H1 (cell line): ENCODE measurements at regions not wholly inside any gene's neighbourhood (a gene's known extent, or its start where the extent isn't known, plus 50 kb on each side); places are given as distances from the start of the nearest gene placed in this dataset.
A peak's percentile ranks its signal among the peaks of the same experiment; 100 is the strongest.

Experiments used
- CTCF ChIA-PET: fragments of 300-600 bp; sonication (Branson Sonifier 250); formaldehyde crosslinking; loops from one replicate; lab custom pipeline; 2021; ENCODE audit not compliant: partially characterized antibody; lab: Charles Lee
- POLR2A ChIA-PET: fragments of 300-600 bp; sonication (Branson Sonifier 250); formaldehyde crosslinking; loops from one replicate; lab custom pipeline; 2021; ENCODE audit warnings: inconsistent platforms; ENCODE audit not compliant: partially characterized antibody; lab: Charles Lee
- DNase-seq, 2 experiments: peaks; one replicate each; pipeline versions ENCODE4 v3.0.0 to v3.0.0-alpha.2; 2010 to 2022; ENCODE audit warnings: low spot score in 2 of 2, low read depth in 1 of 2, mixed read lengths in 1 of 2
- FAIRE-seq: peaks from 2 replicates; lab custom pipeline; 2011; peaks lifted over from hg19 to GRCh38; lab: Jason Lieb, UNC
- H2AFZ ChIP-seq: 2 replicates; pipeline ENCODE4 v1.8.1; 2012; ENCODE audit warnings: low read length, inconsistent platforms
- H2AK5ac ChIP-seq: 2 replicates; pipeline ENCODE4 v1.6.1; 2013; ENCODE audit warnings: low read depth, low read length
- H2BK120ac ChIP-seq: replicated peaks from 2 replicates; pipeline ENCODE3; 2013; ENCODE audit warnings: low read depth, low read length, inconsistent platforms
- H2BK12ac ChIP-seq: 2 replicates; pipeline ENCODE4 v1.6.1; 2013; ENCODE audit warnings: low read depth, low read length
- H2BK15ac ChIP-seq: 2 replicates; pipeline ENCODE4 v1.6.1; 2013; ENCODE audit warnings: low read length
- H2BK20ac ChIP-seq: 2 replicates; pipeline ENCODE4 v1.6.1; 2013; ENCODE audit warnings: low read length
- H2BK5ac ChIP-seq: 2 replicates; pipeline ENCODE4 v1.6.1; 2013; ENCODE audit warnings: low read depth, low read length
- H3K14ac ChIP-seq: 2 replicates; pipeline ENCODE4 v1.6.1; 2013; ENCODE audit warnings: inconsistent platforms; ENCODE audit not compliant: insufficient read length
- H3K18ac ChIP-seq: 2 replicates; pipeline ENCODE4 v1.6.1; 2013; ENCODE audit warnings: low read length; ENCODE audit errors: extremely low read depth
- H3K23ac ChIP-seq: 2 replicates; pipeline ENCODE4 v1.6.1; 2013; ENCODE audit warnings: inconsistent platforms; ENCODE audit not compliant: insufficient read length
- H3K23me2 ChIP-seq: 2 replicates; pipeline ENCODE4 v1.6.1; 2013; ENCODE audit warnings: low read depth, low read length
- H3K27ac ChIP-seq: 2 replicates; pipeline ENCODE4 v1.6.1; 2011; ENCODE audit warnings: low read depth, low read length, inconsistent platforms
- H3K27me3 ChIP-seq, 4 experiments: replicated peaks in 1 of 4; 1 replicate in 1 of 4; 2 replicates in 3 of 4; pipeline versions ENCODE4 v1.6.1 to v1.8.1; 2011 to 2013; ENCODE audit warnings: low read length in 3 of 4, mild to moderate bottlenecking in 3 of 4, inconsistent platforms in 2 of 4, mixed read lengths in 2 of 4, moderate library complexity in 1 of 4; ENCODE audit not compliant: control insufficient read depth in 3 of 4, insufficient read depth in 3 of 4; ENCODE audit errors: extremely low read depth in 1 of 4
- H3K36me3 ChIP-seq, 4 experiments: 2 replicates each; pipeline versions ENCODE4 v1.6.1 to v1.8.1; 2011 to 2013; ENCODE audit warnings: mild to moderate bottlenecking in 4 of 4, low read length in 3 of 4, moderate library complexity in 2 of 4, control low read depth in 1 of 4, inconsistent platforms in 1 of 4; ENCODE audit not compliant: insufficient read depth in 4 of 4, control insufficient read depth in 2 of 4
- H3K4ac ChIP-seq: replicated peaks from 2 replicates; pipeline ENCODE3; 2013; ENCODE audit warnings: low read length, low read depth, mixed read lengths, inconsistent platforms; ENCODE audit not compliant: insufficient read length
- H3K4me1 ChIP-seq, 4 experiments: replicated peaks in 1 of 4; 1 replicate in 1 of 4; 2 replicates in 3 of 4; pipeline versions ENCODE4 v1.6.1 to v1.8.1; 2011 to 2013; ENCODE audit warnings: low read length in 3 of 4, inconsistent platforms in 2 of 4, mixed read lengths in 1 of 4; ENCODE audit not compliant: insufficient read depth in 4 of 4, control insufficient read depth in 3 of 4
- H3K4me2 ChIP-seq, 2 experiments: 2 replicates each; pipeline versions ENCODE4 v1.6.1 to v1.8.1; 2011 to 2013; ENCODE audit warnings: low read depth in 2 of 2, low read length in 2 of 2, control low read depth in 1 of 2, inconsistent platforms in 1 of 2, mild to moderate bottlenecking in 1 of 2; ENCODE audit not compliant: insufficient read depth in 1 of 2
- H3K4me3 ChIP-seq, 4 experiments: fragments of 200-600, 300-600 bp in 1 of 4; sonication (generic), shearing (Covaris generic), sonication (Bioruptor Twin) in 1 of 4; 2 replicates each; pipeline versions ENCODE4 v1.5.1 to v1.8.1; 2011 to 2016; ENCODE audit warnings: low read length in 4 of 4, low read depth in 3 of 4, control low read depth in 2 of 4, inconsistent platforms in 2 of 4, mild to moderate bottlenecking in 2 of 4, mixed read lengths in 1 of 4, moderate library complexity in 1 of 4; ENCODE audit not compliant: insufficient read depth in 2 of 4; ENCODE audit errors: extremely low read depth in 1 of 4
- H3K56ac ChIP-seq: replicated peaks from 2 replicates; pipeline ENCODE3; 2013; ENCODE audit warnings: low read depth, mild to moderate bottlenecking, mixed read lengths, low read length, inconsistent platforms; ENCODE audit not compliant: insufficient read length
- H3K79me1 ChIP-seq: 2 replicates; pipeline ENCODE4 v1.6.1; 2013; ENCODE audit warnings: low read depth, low read length, control low read depth
- H3K79me2 ChIP-seq, 2 experiments: 2 replicates each; pipeline versions ENCODE4 v1.6.1 to v1.8.1; 2012 to 2013; ENCODE audit warnings: low read length in 2 of 2, mild to moderate bottlenecking in 2 of 2, inconsistent platforms in 1 of 2; ENCODE audit not compliant: insufficient read depth in 2 of 2, control insufficient read depth in 1 of 2
- H3K9ac ChIP-seq, 4 experiments: replicated peaks in 1 of 4; 1 replicate in 1 of 4; 2 replicates in 3 of 4; pipeline versions ENCODE4 v1.6.1 to v1.8.1; 2011 to 2013; ENCODE audit warnings: low read depth in 3 of 4, low read length in 3 of 4, control low read depth in 2 of 4, mild to moderate bottlenecking in 2 of 4, moderate library complexity in 2 of 4, inconsistent platforms in 1 of 4; ENCODE audit errors: extremely low read depth in 1 of 4
- H3K9me3 ChIP-seq, 2 experiments: 2 replicates each; pipeline versions ENCODE4 v1.6.1 to v1.8.1; 2012 to 2013; ENCODE audit warnings: mild to moderate bottlenecking in 2 of 2, moderate library complexity in 2 of 2, control low read depth in 1 of 2, inconsistent platforms in 1 of 2, low read depth in 1 of 2, low read length in 1 of 2, mixed read lengths in 1 of 2; ENCODE audit not compliant: insufficient read depth in 2 of 2
- H4K20me1 ChIP-seq, 2 experiments: replicated peaks in 1 of 2; 2 replicates each; pipeline versions ENCODE3 to v1.8.1; 2011 to 2013; ENCODE audit warnings: inconsistent platforms in 2 of 2, low read length in 2 of 2, mild to moderate bottlenecking in 1 of 2; ENCODE audit not compliant: insufficient read depth in 2 of 2, control insufficient read depth in 1 of 2
- H4K5ac ChIP-seq: 2 replicates; pipeline ENCODE4 v1.6.1; 2013; ENCODE audit warnings: low read length, low read depth, mixed read lengths, inconsistent platforms; ENCODE audit not compliant: insufficient read length
- H4K8ac ChIP-seq: 2 replicates; pipeline ENCODE4 v1.8.0; 2013; ENCODE audit warnings: mild to moderate bottlenecking, moderate library complexity, low read length, inconsistent platforms; ENCODE audit not compliant: insufficient read depth; ENCODE audit errors: extremely low read depth
- H4K91ac ChIP-seq: replicated peaks from 2 replicates; pipeline ENCODE3; 2013; ENCODE audit warnings: low read length, mixed read lengths, inconsistent platforms; ENCODE audit not compliant: insufficient read length
- BACH1 ChIP-seq: IDR thresholded peaks from 2 replicates; pipeline ENCODE4 v1.6.1; 2012; ENCODE audit warnings: low read length, improper control_type of control experiment
- CHD1 ChIP-seq: IDR thresholded peaks from 2 replicates; pipeline ENCODE4 v1.6.1; 2012; ENCODE audit warnings: low read depth, low read length, improper control_type of control experiment
- CTCF ChIP-seq, 3 experiments: IDR thresholded peaks; 1 replicate in 2 of 3; 2 replicates in 1 of 3; pipeline versions ENCODE4 v1.5.1 to v1.6.1; 2011; ENCODE audit warnings: low read length in 3 of 3, mild to moderate bottlenecking in 3 of 3, inconsistent platforms in 2 of 3, low read depth in 1 of 3, moderate library complexity in 1 of 3; ENCODE audit not compliant: insufficient read depth in 1 of 3; ENCODE audit errors: control extremely low read depth in 1 of 3
- EGR1 ChIP-seq: IDR thresholded peaks from 2 replicates; pipeline ENCODE4 v1.6.1; 2011; ENCODE audit warnings: low read depth, low read length, borderline replicate concordance
- POLR2AphosphoS5 ChIP-seq: IDR thresholded peaks from 2 replicates; pipeline ENCODE4 v1.6.1; 2011; ENCODE audit warnings: low read depth, low read length
- RAD21 ChIP-seq, 2 experiments: IDR thresholded peaks in 1 of 2; conservative IDR thresholded peaks in 1 of 2; 2 replicates each; pipeline ENCODE4 v1.6.1; 2011; ENCODE audit warnings: low read depth in 2 of 2, low read length in 2 of 2, improper control_type of control experiment in 1 of 2, inconsistent platforms in 1 of 2, mild to moderate bottlenecking in 1 of 2, moderate library complexity in 1 of 2
- RFX5 ChIP-seq: IDR thresholded peaks from 2 replicates; pipeline ENCODE4 v1.6.1; 2011; ENCODE audit warnings: low read depth, low read length, improper control_type of control experiment, borderline replicate concordance
- SIX5 ChIP-seq: IDR thresholded peaks from 2 replicates; pipeline ENCODE4 v1.6.1; 2011; ENCODE audit warnings: mild to moderate bottlenecking, low read depth, low read length
- SRF ChIP-seq: IDR thresholded peaks from 2 replicates; pipeline ENCODE4 v1.6.1; 2011; ENCODE audit warnings: mild to moderate bottlenecking, low read depth, low read length, moderate library complexity
- WGBS, 2 experiments: shearing (Covaris generic) in 1 of 2; methylation state at CpG; one replicate each; pipeline versions ENCODE4 v1.1.6 to v1.1.7; 2013 to 2015; ENCODE audit warnings: low lambda C conversion rate in 2 of 2, mixed read lengths in 2 of 2, inconsistent platforms in 1 of 2, low coverage in 1 of 2, missing lambda C conversion rate in 1 of 2; ENCODE audit not compliant: insufficient replicate concordance in 2 of 2, insufficient coverage in 1 of 2, insufficient read length in 1 of 2; ENCODE audit errors: extremely low coverage in 1 of 2, missing lambda C conversion rate in 1 of 2; 5-methylcytosine and 5-hydroxymethylcytosine counted together

- no peaks in the 10 kb centered on the region for H3K79me1 ChIP-seq
- ChIA-PET CTCF (interaction anchor here (0.6 to 2.4 kb wide), 15 partner anchors 8 to 279 kb away, joined by 3 to 14 read pairs (median 3); no protein-coding TSS in a partner anchor), POLR2A (interaction anchor here (0.8 kb wide), 1 partner anchor 63 kb away, joined by 3 read pairs; no protein-coding TSS in a partner anchor)
- no peak overlapping the region for H3K18ac ChIP-seq
- H3K9me3 ChIP-seq = peaks cover 0 to 6% of the 10 kb centered on the region in 2 experiments; a peak in 2 of 4 replicates
- H3K4me3 ChIP-seq = no peak overlapping the region
- H2AFZ ChIP-seq = no peak overlapping the region
- no peak overlapping the region for H3K14ac ChIP-seq
- H2BK12ac ChIP-seq = peak overlapping the region; percentile 23; the same call in 1 of the 2 replicates
- H3K4me2 ChIP-seq = no peak overlapping the region
- FAIRE-seq (no peak), DNase-seq (peak in 1 of 2 experiments; percentile 74)
- no peak overlapping the region for H2BK20ac ChIP-seq
- no peak overlapping the region for H2AK5ac ChIP-seq
- H3K23ac ChIP-seq = no peak overlapping the region
- no peak overlapping the region for H3K56ac ChIP-seq
- no peak overlapping the region for H2BK120ac ChIP-seq
- H4K8ac ChIP-seq = no peak overlapping the region
- H3K36me3 ChIP-seq = no peaks in the 10 kb centered on the region
- no peak overlapping the region for H3K27ac ChIP-seq
- 86% methylated on average over 35 of the region's 37 CpGs; no CpG with 5 or more reads in 1 of the 2 experiments for WGBS, 2 experiments
- H3K27me3 ChIP-seq = no peaks in the 10 kb centered on the region
- no peak overlapping the region for H4K91ac ChIP-seq
- H3K4me1 ChIP-seq = peaks cover 0 to 3% (median 1%) of the 10 kb centered on the region in 4 experiments; a peak in 2 of 7 replicates
- H3K4ac ChIP-seq = no peak overlapping the region
- no peak overlapping the region for H4K5ac ChIP-seq
- no peaks in the 10 kb centered on the region for H4K20me1 ChIP-seq
- H2BK15ac ChIP-seq = no peak overlapping the region
- H3K9ac ChIP-seq = no peak overlapping the region
- H3K79me2 ChIP-seq = no peaks in the 10 kb centered on the region
- H3K23me2 ChIP-seq = no peaks in the 10 kb centered on the region
- H2BK5ac ChIP-seq = no peak overlapping the region
- TF ChIP-seq BACH1 = no peak
- peak; percentile 60 to 64 (median 64) for TF ChIP-seq CTCF (IDR thresholded peaks at IDR 0.05; ENCODE audit: control extremely low read depth in 1 of 3, insufficient read depth in 1 of 3, low read depth in 1 of 3, low read length in 3 of 3)
- TF ChIP-seq RFX5 = no peak
- TF ChIP-seq RAD21 (IDR thresholded peaks at IDR 0.05 in 1 of 2, conservative IDR thresholded peaks at IDR 0.05 in 1 of 2; ENCODE audit: low read depth in 2 of 2, low read length in 2 of 2) = peak; percentile 66 to 80
- TF ChIP-seq SRF = no peak
- no peak for TF ChIP-seq CHD1
- TF ChIP-seq SIX5 = no peak
- no peak for TF ChIP-seq EGR1
- no peak for TF ChIP-seq POLR2AphosphoS5
Measured at GRCh38 chr22:49433717-49434611, 393.7 kb downstream of the BRD1 start.
